GM18502 (cell line): ENCODE measurements at regions not wholly inside any gene's neighbourhood (a gene's known extent, or its start where the extent isn't known, plus 50 kb on each side); places are given as distances from the start of the nearest gene placed in this dataset.
"Not testable (repeated sequence)": the region's sequence is repeated elsewhere in the genome, so short reads cannot be mapped to it uniquely, and the experiment has no call there.

Source experiments
- ATAC-seq: cut with Tn5 transposase; IDR thresholded peaks from one replicate; pipeline ENCODE4 v1.9.1; 2021; ENCODE audit warnings: mild to moderate bottlenecking; ENCODE audit not compliant: unreplicated experiment, poor library complexity

DNA sequence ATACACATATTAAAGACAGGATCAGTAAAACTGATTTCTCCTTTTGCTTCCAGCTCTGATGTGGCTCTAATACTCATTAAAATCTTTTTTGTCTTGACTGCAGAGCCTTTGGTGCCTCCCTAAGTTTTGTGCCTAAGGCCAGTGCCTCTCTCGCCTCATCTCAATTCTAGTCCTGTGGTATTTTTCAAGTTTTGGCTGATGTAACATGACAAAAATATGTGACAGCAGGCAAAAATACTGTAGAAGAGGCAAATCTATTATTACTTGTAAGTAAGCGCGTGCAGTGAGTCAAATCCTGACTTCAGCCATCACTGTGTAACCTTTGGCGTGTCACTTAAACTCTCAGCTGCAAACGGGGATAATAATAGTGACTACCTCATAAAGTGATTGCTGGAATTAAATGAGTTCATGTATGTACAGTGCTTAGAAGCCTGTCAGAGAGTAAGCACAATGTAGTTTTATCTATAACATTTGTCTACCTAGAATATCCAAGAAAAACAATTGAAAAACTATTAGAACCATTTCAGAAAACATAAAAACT, 74.0 kb downstream of the MAB21L3 start:
- no peak for ATAC-seq

DNA sequence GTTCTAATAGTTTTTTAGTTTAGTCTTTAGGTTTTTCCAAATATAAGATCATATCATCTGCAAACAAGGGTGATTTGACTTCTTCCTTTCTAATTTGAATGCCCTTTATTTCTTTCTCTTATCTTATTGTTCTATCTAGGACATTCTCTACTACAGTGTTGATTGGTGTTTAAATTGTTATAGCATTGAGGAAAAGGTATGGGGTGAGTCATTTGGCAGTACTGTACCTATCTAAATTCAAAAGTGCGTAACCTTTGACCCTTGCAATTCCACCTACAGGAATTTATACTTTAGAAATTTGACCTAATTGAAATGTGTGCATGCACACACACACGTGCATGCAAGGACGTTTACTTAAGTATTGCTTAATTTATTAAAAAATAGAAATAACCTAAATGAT, 78.3 kb downstream of the MAB21L3 start:
- ATAC-seq, result no peak

DNA sequence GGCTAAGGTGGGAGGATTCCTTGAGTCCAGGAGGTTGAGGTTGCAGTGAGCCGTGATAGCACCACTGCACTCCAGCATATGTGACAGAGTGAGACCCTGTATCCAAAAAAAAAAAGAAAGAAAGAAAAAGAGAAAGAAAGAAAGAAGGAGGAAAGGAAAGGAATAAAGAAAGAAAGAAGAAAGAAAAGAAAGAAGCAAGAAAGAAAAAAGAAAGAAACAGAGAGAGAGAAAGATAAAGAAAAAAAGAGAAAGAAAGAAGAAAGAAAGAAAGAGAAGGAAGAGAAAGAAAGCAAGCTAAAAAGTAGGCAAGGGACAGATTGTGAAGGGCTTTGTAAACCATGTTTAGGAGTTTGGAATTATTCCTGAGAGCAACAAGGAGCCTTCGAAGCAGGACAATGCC, 80.1 kb downstream of the MAB21L3 start:
- ATAC-seq, result no peak

DNA sequence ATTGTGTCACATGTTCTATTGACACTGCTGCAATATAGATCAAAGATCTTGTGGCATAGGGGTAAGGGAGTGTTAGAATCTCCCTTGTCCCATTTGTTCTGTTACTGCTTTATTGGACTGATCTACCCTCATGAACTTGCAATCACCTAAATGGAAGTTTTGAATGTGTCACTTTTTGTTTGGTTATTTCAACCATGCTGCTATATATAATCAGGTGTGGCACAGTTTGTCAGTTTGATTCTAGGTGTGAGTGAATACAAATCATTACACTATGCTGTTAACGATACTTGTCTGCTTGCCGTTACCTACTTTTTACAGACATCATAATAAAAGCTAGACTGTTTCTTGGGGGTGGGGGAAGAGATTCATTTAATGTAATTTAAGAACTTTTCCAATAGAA, 82.6 kb downstream of the MAB21L3 start:
- no peak for ATAC-seq

DNA sequence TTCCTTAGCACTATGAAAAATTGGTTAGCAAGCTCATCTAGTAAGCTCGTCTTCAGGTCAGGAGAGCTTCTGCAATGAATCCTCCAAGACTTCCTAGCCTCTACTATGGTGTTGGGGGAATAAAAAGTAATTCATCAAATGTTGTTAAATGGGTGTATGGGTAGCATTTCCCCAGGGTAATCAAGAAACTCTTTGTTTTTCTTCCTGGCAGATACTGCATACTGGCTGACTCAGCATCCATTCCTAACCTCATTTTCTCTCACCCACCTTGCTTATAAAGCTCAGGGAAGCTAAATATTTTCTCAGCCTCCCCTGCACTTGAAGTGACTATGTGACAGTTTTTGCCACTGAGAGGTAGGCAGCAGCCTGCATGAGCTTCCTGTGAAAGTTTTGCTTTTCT, 83.4 kb downstream of the MAB21L3 start:
- ATAC-seq, result no peak

GRCh38 chr1:116195077-116195868, 84.1 kb downstream of the MAB21L3 start:
- ATAC-seq, result no peak

GRCh38 chr1:116200343-116200742, 89.1 kb downstream of the MAB21L3 start:
- ATAC-seq, result not testable (repeated sequence)

DNA sequence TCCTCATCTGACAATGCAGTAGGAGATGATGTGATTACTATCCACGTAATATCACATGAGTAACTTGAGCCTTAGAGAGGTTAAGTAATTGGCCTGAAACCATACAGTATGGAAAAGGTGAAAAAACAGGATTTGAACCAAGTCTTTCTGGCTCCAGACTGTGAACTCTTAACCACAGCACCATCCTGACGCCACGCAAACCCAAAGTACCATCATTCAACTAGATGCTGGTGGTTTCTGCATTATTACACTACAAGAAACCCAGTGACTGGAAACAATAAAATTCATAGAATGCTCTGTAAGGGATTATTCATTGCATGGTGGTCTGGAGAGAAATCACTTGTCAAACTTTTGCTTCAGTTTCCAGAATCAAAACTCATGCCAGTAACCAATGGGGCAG, 90.7 kb downstream of the MAB21L3 start:
- no peak for ATAC-seq

GRCh38 chr1:116203181-116203723, 92.1 kb downstream of the MAB21L3 start:
- no peak for ATAC-seq

- no peak for ATAC-seq
Observed at GRCh38 chr1:116203920-116204319, 92.7 kb downstream of the MAB21L3 start.

- no peak for ATAC-seq
Observed at GRCh38 chr1:116205941-116206679, 94.9 kb downstream of the MAB21L3 start.

GRCh38 chr1:116207126-116207735, 96.0 kb downstream of the MAB21L3 start:
- ATAC-seq, result no peak

GRCh38 chr1:116208136-116208535, 96.9 kb downstream of the MAB21L3 start:
- ATAC-seq, result no peak

DNA sequence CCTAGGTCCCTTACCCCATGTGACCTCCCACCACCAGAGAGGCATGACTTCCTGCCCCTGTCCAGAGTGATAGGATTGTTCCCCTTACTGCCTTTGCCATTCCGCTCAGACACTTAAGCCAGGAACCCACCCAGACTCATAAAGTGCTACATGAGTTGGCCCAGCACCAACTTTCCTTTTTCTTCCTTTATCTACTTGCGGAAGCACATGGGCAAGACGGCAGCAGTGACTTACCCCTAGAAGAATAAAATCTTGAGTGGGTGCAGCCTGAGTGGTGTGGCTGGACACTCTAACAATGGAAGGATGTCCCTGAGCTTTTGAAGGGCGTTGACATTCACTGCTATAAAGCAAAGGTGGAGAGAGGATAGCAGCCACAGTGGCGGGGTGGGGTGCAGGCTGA, 100.1 kb downstream of the MAB21L3 start:
- no peak for ATAC-seq

DNA sequence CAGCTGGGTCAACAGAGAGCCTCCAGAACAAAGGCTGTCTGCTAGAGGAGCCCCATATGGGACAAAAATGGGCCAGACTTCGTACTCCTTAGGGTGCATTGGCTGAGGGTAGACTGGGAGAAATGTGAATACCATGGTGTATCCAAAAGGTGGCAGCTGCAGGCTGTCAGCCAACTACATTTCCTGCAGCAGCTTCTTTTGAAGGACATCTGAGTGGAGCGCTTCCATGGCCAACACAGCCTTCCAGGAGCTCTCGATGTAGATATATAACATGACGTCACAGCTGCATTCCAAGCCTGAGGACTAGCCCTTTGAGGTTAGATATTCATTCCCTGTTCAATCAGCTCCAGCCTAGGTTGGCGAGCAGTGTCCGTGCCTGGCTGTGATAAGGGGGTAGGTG, 107.7 kb downstream of the MAB21L3 start:
- ATAC-seq, result no peak

GRCh38 chr1:116219651-116220434, 108.6 kb downstream of the MAB21L3 start:
- ATAC-seq, result no peak

DNA sequence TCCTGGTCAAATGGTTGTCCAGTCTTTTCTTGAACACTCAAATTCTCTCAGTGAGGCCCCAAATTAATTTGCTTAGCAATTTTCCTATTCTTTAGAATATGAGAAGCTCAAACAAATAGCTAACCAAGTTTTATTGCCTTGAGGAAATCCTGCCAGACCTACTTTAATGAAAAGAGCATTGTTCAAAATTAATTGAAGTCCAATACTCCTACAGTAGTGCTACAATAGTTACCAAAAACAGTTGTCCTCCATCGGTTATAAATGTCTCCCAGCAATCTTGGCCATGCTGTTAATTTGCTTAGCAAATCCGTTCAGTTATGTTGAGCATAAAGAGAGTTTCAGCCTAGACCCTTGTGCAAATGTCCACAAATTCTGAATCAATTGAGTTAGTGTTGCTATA, 112.9 kb downstream of the MAB21L3 start:
- ATAC-seq, result no peak

GRCh38 chr1:116224561-116224960, 113.4 kb downstream of the MAB21L3 start:
- ATAC-seq, result no peak

- ATAC-seq, result peak; percentile 50
Observed at GRCh38 chr1:116226017-116226416, 114.8 kb downstream of the MAB21L3 start.

GRCh38 chr1:116228511-116228910, 117.3 kb downstream of the MAB21L3 start:
- no peak for ATAC-seq
